ENCODE measurements at regions not wholly inside any gene's neighbourhood (a gene's known extent, or its start where the extent isn't known, plus 50 kb on each side); places are given as distances from the start of the nearest gene placed in this dataset.

DNA sequence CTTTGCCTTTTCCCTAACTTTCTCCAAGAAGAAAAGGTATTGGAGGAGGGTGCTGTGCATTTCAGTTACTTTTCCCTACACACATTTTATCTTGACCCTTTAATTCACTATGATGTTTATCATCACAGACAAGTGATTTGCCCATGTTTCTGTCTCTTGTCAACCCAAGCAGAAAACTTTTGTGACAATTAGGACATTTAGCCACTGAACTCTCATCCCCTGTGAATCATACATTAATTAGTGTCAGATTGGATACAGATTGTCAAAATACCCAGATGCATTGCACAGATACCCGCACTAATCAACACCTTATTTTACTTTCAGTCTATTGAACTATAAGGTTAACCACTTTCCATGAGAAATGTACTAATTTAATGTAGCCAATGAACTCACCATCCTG, 912.9 kb downstream of the SORCS1 start:
- no peaks in the 10 kb centered on the region for H3K36me3 ChIP-seq (ENCODE audit: insufficient read depth, low read length)
- no peak overlapping the region for H3K4me3 ChIP-seq (ENCODE audit: low read length)
- H3K4me1 ChIP-seq (ENCODE audit: insufficient read depth, low read length), result peaks cover 4% of the 10 kb centered on the region
- H2AFZ ChIP-seq (ENCODE audit: low read depth, low read length), result no peak overlapping the region
- H3K9me3 ChIP-seq (ENCODE audit: low read length), result no peaks in the 10 kb centered on the region
- no peaks in the 10 kb centered on the region for H3K27me3 ChIP-seq (ENCODE audit: insufficient read depth, low read length)

DNA sequence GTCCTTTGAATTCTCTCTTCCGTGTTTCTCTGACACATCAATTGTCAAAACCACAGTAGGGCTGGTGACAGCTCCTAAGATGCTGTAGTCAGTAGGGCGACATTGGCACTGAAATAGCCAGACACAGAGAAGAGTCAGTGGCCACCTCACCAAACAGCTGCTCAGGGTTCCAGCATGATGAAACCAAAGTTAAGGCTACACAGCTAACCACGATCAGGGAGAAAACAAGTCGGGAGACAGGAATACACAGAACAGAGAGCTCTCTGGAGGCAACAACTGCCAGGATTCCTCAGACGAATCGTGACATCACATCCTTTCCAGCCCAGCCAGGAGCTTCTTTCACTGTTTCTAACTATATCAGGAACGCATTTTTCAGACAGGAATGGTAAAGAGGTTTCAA, 922.2 kb downstream of the SORCS1 start:
- no peaks in the 10 kb centered on the region for H3K27me3 ChIP-seq (ENCODE audit: insufficient read depth, low read length)
- no peaks in the 10 kb centered on the region for H3K4me1 ChIP-seq (ENCODE audit: insufficient read depth, low read length)
- no peak overlapping the region for H3K4me3 ChIP-seq (ENCODE audit: low read length)
- H3K9me3 ChIP-seq (ENCODE audit: low read length), result no peaks in the 10 kb centered on the region
- no peak overlapping the region for H2AFZ ChIP-seq (ENCODE audit: low read depth, low read length)
- H3K36me3 ChIP-seq (ENCODE audit: insufficient read depth, low read length), result no peaks in the 10 kb centered on the region

DNA sequence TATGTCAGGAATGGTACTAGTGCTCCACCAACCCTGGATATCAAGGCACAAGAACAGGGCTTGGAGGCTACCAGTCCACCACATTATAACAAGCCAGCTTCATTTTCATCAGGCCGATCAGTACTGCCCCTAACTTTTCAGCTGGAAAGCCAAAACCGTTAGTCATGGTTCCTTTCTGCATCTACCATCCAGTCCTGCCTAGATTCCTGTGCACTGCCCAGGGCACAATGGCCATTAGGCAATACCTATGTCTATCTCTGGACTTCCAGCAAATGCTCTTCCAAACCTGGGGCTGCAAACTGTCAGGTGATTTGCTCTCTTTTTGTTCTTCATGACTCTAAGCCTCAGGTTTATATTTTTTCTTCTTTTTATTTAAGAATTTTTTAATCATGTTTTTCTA, 937.7 kb downstream of the SORCS1 start:
- no peak overlapping the region for H3K4me3 ChIP-seq (ENCODE audit: low read length)

DNA sequence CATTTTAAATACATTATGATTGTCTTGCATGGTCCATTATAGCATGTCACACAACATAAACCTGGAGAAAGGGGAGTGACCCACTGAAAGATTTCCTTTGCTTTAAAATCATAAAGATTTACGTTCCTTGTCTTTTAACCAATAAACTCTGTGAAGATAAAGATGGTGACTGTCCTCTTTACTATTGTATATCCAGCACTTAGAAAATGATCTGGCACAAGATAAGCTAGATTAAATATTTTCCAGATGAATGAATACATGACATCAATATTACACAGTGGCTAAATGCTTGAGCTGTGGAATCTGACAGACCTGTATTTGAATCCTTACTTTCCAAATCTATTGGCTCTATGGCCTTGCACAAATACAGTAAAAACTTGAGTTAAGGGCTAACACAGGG, 938.4 kb downstream of the SORCS1 start:
- H3K9me3 ChIP-seq (ENCODE audit: low read length), result no peaks in the 10 kb centered on the region
- no peaks in the 10 kb centered on the region for H3K36me3 ChIP-seq (ENCODE audit: insufficient read depth, low read length)
- no peaks in the 10 kb centered on the region for H3K27me3 ChIP-seq (ENCODE audit: insufficient read depth, low read length)
- H2AFZ ChIP-seq (ENCODE audit: low read depth, low read length), result no peak overlapping the region
- peaks cover 11% of the 10 kb centered on the region for H3K4me1 ChIP-seq (ENCODE audit: insufficient read depth, low read length)
- H3K4me3 ChIP-seq (ENCODE audit: low read length), result no peak overlapping the region

More for the DNA sequence above, 937.7 kb downstream of the SORCS1 start:
- Histone ChIP-seq H2AFZ (ENCODE audit: low read depth, low read length) (no peak overlapping the region), H3K27me3 (ENCODE audit: insufficient read depth, low read length) (no peaks in the 10 kb centered on the region), H3K4me1 (ENCODE audit: insufficient read depth, low read length) (peaks cover 11% of the 10 kb centered on the region), H3K36me3 (ENCODE audit: insufficient read depth, low read length) (no peaks in the 10 kb centered on the region), H3K9me3 (ENCODE audit: low read length) (no peaks in the 10 kb centered on the region)

DNA sequence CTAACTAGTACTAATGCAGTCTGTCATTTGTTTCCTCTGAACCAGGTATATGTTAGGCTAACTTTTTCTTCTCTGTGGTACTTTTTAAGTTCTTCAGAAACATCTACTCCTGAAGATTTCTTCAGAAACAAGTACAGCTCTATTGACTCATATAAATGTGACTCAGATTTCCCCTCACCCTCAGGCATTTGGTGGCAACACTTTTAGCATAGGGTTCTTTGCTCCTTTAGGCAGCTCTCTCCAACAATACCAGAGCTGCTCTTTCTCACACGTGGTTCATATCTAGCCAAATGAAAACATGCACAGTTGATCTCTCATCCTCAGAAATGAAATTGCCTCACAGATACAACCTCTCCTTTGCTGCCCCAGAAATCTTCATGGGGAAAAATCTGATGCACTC, 939.8 kb downstream of the SORCS1 start:
- Histone ChIP-seq H2AFZ (ENCODE audit: low read depth, low read length) (no peak overlapping the region), H3K4me1 (ENCODE audit: insufficient read depth, low read length) (peaks cover 9% of the 10 kb centered on the region), H3K36me3 (ENCODE audit: insufficient read depth, low read length) (no peaks in the 10 kb centered on the region), H3K9me3 (ENCODE audit: low read length) (no peaks in the 10 kb centered on the region), H3K4me3 (ENCODE audit: low read length) (no peak overlapping the region), H3K27me3 (ENCODE audit: insufficient read depth, low read length) (no peaks in the 10 kb centered on the region)

DNA sequence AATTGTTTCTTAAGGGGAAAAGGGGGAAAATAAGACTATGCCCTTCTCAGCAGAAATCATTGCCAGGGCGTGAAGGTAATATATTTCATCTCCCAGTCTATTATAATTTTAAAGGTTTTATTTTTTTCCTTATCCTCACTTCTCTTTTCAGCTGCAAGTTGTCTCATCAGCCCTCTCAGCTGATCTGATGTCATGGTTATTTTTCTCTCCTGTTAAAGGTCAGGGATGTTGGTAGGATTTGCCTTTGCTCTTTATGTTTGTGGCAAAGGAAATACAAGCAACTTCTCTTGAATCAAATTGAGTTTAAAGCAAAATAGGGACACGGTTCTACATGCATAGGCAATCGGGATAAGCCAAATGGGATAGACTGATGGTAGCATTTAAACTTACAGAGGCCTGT, 946.9 kb downstream of the SORCS1 start:
- Histone ChIP-seq H2AFZ (ENCODE audit: low read depth, low read length) (no peak overlapping the region), H3K9me3 (ENCODE audit: low read length) (no peaks in the 10 kb centered on the region), H3K4me3 (ENCODE audit: low read length) (no peak overlapping the region), H3K27me3 (ENCODE audit: insufficient read depth, low read length) (peaks cover 5% of the 10 kb centered on the region), H3K4me1 (ENCODE audit: insufficient read depth, low read length) (no peaks in the 10 kb centered on the region), H3K36me3 (ENCODE audit: insufficient read depth, low read length) (no peaks in the 10 kb centered on the region)

DNA sequence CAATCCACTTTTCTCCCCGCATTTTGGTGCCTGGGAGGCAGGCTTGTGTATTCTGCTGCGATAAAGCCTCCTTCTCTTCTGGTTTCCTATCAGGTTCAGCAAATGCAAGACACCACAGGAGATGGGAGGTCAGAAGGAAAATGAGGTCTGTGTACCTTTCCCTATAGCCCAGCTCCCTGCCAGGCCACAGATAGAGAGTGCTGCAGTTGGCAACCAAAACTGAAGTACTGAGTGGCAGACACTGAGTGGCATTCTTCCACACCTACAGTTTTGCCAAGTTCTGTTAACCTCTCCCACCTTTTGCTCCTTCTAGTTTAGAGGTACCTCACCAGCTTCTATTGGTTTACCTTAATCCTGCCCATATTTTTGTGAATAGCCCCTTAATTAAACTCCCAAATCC, 948.4 kb downstream of the SORCS1 start:
- Histone ChIP-seq H3K27me3 (ENCODE audit: insufficient read depth, low read length) (peaks cover 5% of the 10 kb centered on the region), H3K4me1 (ENCODE audit: insufficient read depth, low read length) (no peaks in the 10 kb centered on the region), H3K9me3 (ENCODE audit: low read length) (no peaks in the 10 kb centered on the region), H2AFZ (ENCODE audit: low read depth, low read length) (no peak overlapping the region), H3K4me3 (ENCODE audit: low read length) (no peak overlapping the region), H3K36me3 (ENCODE audit: insufficient read depth, low read length) (no peaks in the 10 kb centered on the region)

DNA sequence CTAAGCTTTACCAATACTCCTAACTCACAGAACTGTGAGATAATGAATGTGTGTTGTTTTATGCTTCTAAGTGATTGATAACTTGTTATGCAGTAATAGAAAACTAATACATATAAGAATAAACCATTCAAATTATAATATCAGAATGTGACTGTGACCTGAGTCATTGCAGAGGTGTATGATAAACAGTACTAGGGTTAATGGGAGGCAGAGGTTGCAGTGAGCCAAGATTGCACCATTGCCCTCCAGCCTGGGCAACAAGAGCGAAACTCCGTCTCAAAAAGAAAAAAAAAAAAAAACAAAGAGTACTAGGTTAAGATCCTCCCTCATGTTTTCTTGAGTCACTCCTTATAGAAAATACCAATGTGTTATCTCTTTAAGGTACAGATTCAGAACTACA, 950.3 kb downstream of the SORCS1 start:
- H3K4me1 ChIP-seq (ENCODE audit: insufficient read depth, low read length), result no peaks in the 10 kb centered on the region
- H2AFZ ChIP-seq (ENCODE audit: low read depth, low read length), result no peak overlapping the region
- H3K9me3 ChIP-seq (ENCODE audit: low read length), result no peaks in the 10 kb centered on the region

DNA sequence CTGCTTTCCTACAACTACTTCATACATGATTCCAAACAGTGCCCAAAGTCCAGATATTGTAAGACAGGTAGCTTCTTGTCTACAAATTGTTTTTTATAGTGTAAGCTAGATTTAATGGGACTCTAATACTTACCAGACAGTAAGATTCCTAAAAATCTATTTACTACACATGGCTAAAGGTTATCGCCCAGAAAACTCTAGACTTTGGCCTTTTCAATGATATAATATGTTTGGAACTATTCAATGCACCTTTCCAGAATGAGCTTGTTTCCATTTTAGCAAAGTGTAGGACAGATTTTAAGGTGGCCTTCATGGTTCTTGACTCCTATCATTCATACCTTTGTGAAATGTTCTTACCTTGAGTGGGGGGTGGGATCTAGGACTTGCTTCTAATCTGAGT, 951.0 kb downstream of the SORCS1 start:
- H3K27me3 ChIP-seq (ENCODE audit: insufficient read depth, low read length), result no peaks in the 10 kb centered on the region
- no peaks in the 10 kb centered on the region for H3K9me3 ChIP-seq (ENCODE audit: low read length)
- no peak overlapping the region for H3K4me3 ChIP-seq (ENCODE audit: low read length)
- no peaks in the 10 kb centered on the region for H3K4me1 ChIP-seq (ENCODE audit: insufficient read depth, low read length)
- H3K36me3 ChIP-seq (ENCODE audit: insufficient read depth, low read length), result no peaks in the 10 kb centered on the region
- no peak overlapping the region for H2AFZ ChIP-seq (ENCODE audit: low read depth, low read length)

More for the DNA sequence above, 950.3 kb downstream of the SORCS1 start:
- Histone ChIP-seq H3K27me3 (ENCODE audit: insufficient read depth, low read length) (peaks cover 4% of the 10 kb centered on the region), H3K36me3 (ENCODE audit: insufficient read depth, low read length) (no peaks in the 10 kb centered on the region), H3K4me3 (ENCODE audit: low read length) (no peak overlapping the region)

DNA sequence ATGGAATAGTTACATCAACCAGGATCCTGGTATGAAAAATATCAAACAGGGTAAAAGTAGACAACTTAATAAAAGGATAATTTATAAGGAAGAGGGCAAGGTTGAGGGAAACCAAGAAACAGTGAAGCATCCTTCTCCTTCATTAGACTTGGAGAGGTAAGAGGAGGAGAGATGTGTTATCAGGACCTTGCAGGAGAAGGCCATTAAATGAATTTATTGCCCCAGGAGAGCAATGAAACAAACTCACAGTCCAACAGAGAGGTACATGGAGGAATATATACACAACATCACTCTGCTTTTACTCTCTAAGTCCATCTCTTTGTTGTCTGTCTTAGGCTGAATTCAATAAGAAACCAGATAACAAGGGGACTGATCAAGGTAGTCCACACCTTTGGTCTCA, 966.2 kb downstream of the SORCS1 start:
- Histone ChIP-seq H3K4me3 (ENCODE audit: low read length) (no peak overlapping the region), H3K4me1 (ENCODE audit: insufficient read depth, low read length) (no peaks in the 10 kb centered on the region), H2AFZ (ENCODE audit: low read depth, low read length) (no peak overlapping the region), H3K27me3 (ENCODE audit: insufficient read depth, low read length) (no peaks in the 10 kb centered on the region), H3K36me3 (ENCODE audit: insufficient read depth, low read length) (no peaks in the 10 kb centered on the region), H3K9me3 (ENCODE audit: low read length) (no peaks in the 10 kb centered on the region)

DNA sequence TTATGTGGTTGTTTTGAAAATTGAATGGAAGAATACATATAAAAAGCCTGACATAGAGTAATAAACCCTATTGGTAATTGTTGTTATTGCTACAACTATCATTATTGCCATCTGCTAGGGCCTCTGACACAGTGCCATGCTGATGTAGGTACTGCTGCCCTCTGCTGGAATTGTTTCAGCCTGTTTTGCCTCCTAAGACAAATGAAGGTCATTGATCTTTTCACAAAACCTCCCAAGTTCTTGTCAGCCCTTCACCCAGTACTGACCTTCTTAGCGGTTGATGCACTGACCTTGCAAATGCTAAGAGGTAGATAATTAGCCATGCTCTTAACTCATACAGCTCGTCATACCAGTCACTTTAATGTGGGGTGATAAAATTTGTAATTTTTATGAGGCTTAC, 975.2 kb downstream of the SORCS1 start:
- H3K36me3 ChIP-seq (ENCODE audit: insufficient read depth, low read length), result no peaks in the 10 kb centered on the region
- no peak overlapping the region for H3K4me3 ChIP-seq (ENCODE audit: low read length)
- H3K4me1 ChIP-seq (ENCODE audit: insufficient read depth, low read length), result no peaks in the 10 kb centered on the region
- H3K27me3 ChIP-seq (ENCODE audit: insufficient read depth, low read length), result no peaks in the 10 kb centered on the region
- H2AFZ ChIP-seq (ENCODE audit: low read depth, low read length), result no peak overlapping the region
- H3K9me3 ChIP-seq (ENCODE audit: low read length), result no peaks in the 10 kb centered on the region

DNA sequence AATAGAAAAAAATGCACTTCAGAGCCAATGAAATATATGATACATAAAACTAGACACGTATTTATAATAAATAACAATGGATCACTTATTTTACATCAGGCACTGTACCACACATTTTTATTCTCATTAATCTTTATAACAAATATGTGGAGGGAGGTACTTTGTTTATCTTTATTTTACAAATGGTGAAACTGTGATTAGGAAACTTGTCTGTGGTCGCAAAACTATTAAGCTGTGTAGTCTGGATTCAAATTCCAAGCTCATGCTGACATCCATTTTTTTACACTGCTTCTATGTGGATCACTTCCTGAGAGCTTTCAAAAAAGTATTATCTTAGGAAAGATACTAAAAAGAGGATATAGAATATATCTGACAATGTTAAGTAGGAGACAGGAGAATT, 978.6 kb downstream of the SORCS1 start:
- Histone ChIP-seq H3K27me3 (ENCODE audit: insufficient read depth, low read length) (no peaks in the 10 kb centered on the region), H2AFZ (ENCODE audit: low read depth, low read length) (no peak overlapping the region), H3K4me1 (ENCODE audit: insufficient read depth, low read length) (no peaks in the 10 kb centered on the region), H3K36me3 (ENCODE audit: insufficient read depth, low read length) (no peaks in the 10 kb centered on the region), H3K4me3 (ENCODE audit: low read length) (no peak overlapping the region), H3K9me3 (ENCODE audit: low read length) (no peaks in the 10 kb centered on the region)

DNA sequence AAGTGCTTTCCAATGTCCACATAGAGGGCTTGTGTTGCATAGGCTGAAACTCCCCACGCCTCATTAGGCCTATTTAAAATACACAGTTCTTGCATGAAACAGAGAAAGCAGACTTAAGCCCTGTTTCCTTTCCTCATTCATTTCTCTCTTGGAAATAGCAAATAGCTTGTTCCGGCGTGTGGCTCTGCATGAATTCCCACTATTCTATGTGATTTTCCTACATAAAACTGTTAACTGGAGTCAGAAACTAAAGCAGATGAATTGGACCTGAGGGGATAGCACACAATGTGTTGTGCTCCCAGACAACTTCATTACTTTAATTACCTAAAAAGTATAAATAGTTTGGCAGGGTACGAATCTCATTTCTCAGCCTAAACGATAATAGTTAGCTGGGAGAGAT, 981.5 kb downstream of the SORCS1 start:
- Histone ChIP-seq H3K4me1 (ENCODE audit: insufficient read depth, low read length) (no peaks in the 10 kb centered on the region), H3K4me3 (ENCODE audit: low read length) (no peak overlapping the region), H3K27me3 (ENCODE audit: insufficient read depth, low read length) (no peaks in the 10 kb centered on the region), H2AFZ (ENCODE audit: low read depth, low read length) (no peak overlapping the region), H3K9me3 (ENCODE audit: low read length) (no peaks in the 10 kb centered on the region), H3K36me3 (ENCODE audit: insufficient read depth, low read length) (no peaks in the 10 kb centered on the region)

DNA sequence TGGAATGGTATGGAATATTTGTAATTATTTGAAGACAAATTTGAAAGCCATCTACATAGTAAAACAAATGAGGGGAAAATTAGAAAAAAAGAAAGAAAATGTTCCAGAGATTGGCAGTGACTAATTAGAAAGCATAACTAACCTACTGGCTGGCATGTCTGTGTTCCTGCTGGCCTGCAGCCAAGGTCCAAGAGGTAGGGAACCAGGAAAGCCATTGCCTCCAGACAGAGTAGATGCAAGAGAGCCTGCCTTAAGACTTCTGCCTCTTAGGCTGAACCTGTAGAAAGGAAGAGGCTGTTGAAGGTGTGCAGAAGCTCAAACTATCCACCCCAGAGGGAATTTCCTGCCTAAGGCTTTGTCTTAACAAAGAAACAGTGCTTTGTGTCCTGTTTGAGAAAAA, 982.0 kb downstream of the SORCS1 start:
- no peaks in the 10 kb centered on the region for H3K27me3 ChIP-seq (ENCODE audit: insufficient read depth, low read length)
- no peak overlapping the region for H3K4me3 ChIP-seq (ENCODE audit: low read length)
- H3K9me3 ChIP-seq (ENCODE audit: low read length), result no peaks in the 10 kb centered on the region
- no peaks in the 10 kb centered on the region for H3K4me1 ChIP-seq (ENCODE audit: insufficient read depth, low read length)
- H3K36me3 ChIP-seq (ENCODE audit: insufficient read depth, low read length), result no peaks in the 10 kb centered on the region
- H2AFZ ChIP-seq (ENCODE audit: low read depth, low read length), result no peak overlapping the region

All from neuron (in vitro differentiated cells).